ENCODE measurements at regions not wholly inside any gene's neighbourhood (a gene's known extent, or its start where the extent isn't known, plus 50 kb on each side); places are given as distances from the start of the nearest gene placed in this dataset.
A peak's percentile ranks its signal among the peaks of the same experiment; 100 is the strongest.
"Not testable (repeated sequence)": the region's sequence is repeated elsewhere in the genome, so short reads cannot be mapped to it uniquely, and the experiment has no call there.

DNA sequence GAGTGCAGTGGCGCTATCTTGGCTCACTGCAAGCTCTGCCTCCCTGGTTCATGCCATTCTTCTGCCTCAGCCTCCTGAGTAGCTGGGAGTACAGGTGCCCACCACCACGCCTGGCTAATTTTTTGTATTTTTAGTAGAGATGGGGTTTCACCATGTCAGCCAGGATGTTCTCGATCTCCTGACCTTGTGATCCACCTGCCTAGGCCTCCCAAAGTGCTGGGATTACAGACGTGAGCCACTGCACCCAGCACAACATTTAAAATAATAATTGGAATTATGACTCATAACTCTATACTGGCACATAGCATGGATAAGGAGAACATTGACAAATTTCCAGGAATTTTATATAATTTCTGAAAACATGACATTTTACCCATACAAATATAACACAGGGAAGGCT lies 54.2 kb downstream of the DBET start:
- H3K27ac ChIP-seq (ENCODE audit: extremely low read length, insufficient read depth, low read length); H2AFZ ChIP-seq (ENCODE audit: low read length); intact Hi-C loops (cut with micrococcal nuclease; ENCODE audit: unreplicated experiment); DNase-seq (ENCODE audit: low spot score); H3K4me3 ChIP-seq (replicated peaks in 1 of 3; ENCODE audit: insufficient read depth in 1 of 3, low read depth in 2 of 3, low read length in 3 of 3); ATAC-seq; H3K4me1 ChIP-seq (ENCODE audit: insufficient read depth, low read length); in situ Hi-C loops (cut with HindIII; ENCODE audit: extremely low pct_ligation_motif_present, low pct_unique_long_range_greater_than_20kb); H3K4me2 ChIP-seq (ENCODE audit: low read depth, low read length); FAIRE-seq; H3K36me3 ChIP-seq (replicated peaks in 1 of 2; ENCODE audit: control insufficient read depth in 1 of 2, insufficient read depth in 2 of 2, low read length in 2 of 2); H3K9ac ChIP-seq (ENCODE audit: insufficient read depth, low read depth, low read length); BruUV-seq (replicated peaks); POLR2A ChIA-PET; H3K27me3 ChIP-seq (ENCODE audit: control insufficient read depth in 1 of 2, insufficient read depth in 2 of 2, low read length in 2 of 2); H3K79me2 ChIP-seq (ENCODE audit: insufficient read depth, low read length); H4K20me1 ChIP-seq (ENCODE audit: insufficient read depth, low read length); CTCF ChIA-PET (ENCODE audit: low intra/inter-chr PET ratio, low total read pairs): not testable (repeated sequence)
- H3K9me3 ChIP-seq (ENCODE audit: low read length), result peaks cover 22% of the 10 kb centered on the region
- 3% methylated on average over 4 of the region's 4 CpGs for WGBS (ENCODE audit: low lambda C conversion rate)

DNA sequence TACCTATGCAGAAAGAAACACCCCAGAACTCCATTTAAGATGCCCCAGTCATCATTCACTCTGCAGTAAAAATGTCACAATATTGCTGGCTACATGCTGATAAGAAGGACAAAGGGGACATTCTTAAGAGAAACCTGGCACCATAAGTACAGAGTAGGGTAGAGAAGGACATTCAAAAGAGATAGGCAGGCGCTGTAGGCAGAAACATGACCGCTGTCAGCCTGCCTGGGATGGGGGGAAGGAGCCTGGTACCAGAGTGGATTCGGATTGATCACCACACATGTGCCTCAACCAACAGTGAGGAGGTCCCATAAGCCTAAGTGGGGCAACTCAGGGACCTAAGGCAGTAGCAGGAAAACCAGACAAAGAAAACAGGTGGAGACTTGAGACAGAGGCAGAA lies 54.1 kb upstream of the DUX4 start:
- peak; percentile 0 for DNase-seq (ENCODE audit: low spot score)
- H3K9ac ChIP-seq (ENCODE audit: insufficient read depth, low read depth, low read length); POLR2A ChIA-PET; H4K20me1 ChIP-seq (ENCODE audit: insufficient read depth, low read length); H3K36me3 ChIP-seq (replicated peaks in 1 of 2; ENCODE audit: control insufficient read depth in 1 of 2, insufficient read depth in 2 of 2, low read length in 2 of 2); H3K27ac ChIP-seq (ENCODE audit: extremely low read length, insufficient read depth, low read length); FAIRE-seq; intact Hi-C loops (cut with micrococcal nuclease; ENCODE audit: unreplicated experiment); H2AFZ ChIP-seq (ENCODE audit: low read length); in situ Hi-C loops (cut with HindIII; ENCODE audit: extremely low pct_ligation_motif_present, low pct_unique_long_range_greater_than_20kb); H3K79me2 ChIP-seq (ENCODE audit: insufficient read depth, low read length); H3K4me3 ChIP-seq (replicated peaks in 1 of 3; ENCODE audit: insufficient read depth in 1 of 3, low read depth in 2 of 3, low read length in 3 of 3); CTCF ChIA-PET (ENCODE audit: low intra/inter-chr PET ratio, low total read pairs); H3K27me3 ChIP-seq (ENCODE audit: control insufficient read depth in 1 of 2, insufficient read depth in 2 of 2, low read length in 2 of 2); ATAC-seq; BruUV-seq (replicated peaks); H3K4me1 ChIP-seq (ENCODE audit: insufficient read depth, low read length); H3K4me2 ChIP-seq (ENCODE audit: low read depth, low read length): not testable (repeated sequence)
- peaks cover 22% of the 10 kb centered on the region for H3K9me3 ChIP-seq (ENCODE audit: low read length)
- 17% methylated on average over 3 of the region's 3 CpGs for WGBS (ENCODE audit: low lambda C conversion rate)

DNA sequence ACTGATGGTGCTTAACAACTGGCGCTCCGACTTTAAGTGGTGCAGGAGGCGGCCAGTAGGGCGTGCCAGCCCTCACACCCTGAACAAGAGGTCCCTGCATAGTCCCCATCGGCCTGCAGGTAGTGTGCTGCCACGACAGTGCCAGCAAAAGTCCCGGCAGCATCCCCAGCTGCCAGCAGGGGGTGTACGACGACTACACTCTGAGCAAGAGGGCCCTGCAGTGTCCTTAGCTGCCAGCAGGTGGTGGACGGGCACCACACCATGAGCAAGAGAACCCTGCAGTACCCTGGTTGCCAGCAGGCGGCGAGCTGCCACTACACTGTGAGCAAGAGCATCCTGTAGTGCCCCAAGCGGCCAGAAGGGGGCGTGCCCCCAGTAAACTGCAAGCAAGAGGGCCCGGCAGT lies 53.5 kb upstream of the DUX4 start:
- peak; percentile 98 for TF ChIP-seq SETDB1 (CRISPR knock-in tag; IDR thresholded peaks at IDR 0.05; ENCODE audit: borderline replicate concordance)
- TF ChIP-seq, protein P1, sequence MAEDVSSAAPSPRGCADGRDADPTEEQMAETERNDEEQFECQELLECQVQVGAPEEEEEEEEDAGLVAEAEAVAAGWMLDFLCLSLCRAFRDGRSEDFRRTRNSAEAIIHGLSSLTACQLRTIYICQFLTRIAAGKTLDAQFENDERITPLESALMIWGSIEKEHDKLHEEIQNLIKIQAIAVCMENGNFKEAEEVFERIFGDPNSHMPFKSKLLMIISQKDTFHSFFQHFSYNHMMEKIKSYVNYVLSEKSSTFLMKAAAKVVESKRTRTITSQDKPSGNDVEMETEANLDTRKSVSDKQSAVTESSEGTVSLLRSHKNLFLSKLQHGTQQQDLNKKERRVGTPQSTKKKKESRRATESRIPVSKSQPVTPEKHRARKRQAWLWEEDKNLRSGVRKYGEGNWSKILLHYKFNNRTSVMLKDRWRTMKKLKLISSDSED (CRISPR knock-in tag; IDR thresholded peaks at IDR 0.05), result peak; percentile 80
- TF ChIP-seq, protein P2, sequence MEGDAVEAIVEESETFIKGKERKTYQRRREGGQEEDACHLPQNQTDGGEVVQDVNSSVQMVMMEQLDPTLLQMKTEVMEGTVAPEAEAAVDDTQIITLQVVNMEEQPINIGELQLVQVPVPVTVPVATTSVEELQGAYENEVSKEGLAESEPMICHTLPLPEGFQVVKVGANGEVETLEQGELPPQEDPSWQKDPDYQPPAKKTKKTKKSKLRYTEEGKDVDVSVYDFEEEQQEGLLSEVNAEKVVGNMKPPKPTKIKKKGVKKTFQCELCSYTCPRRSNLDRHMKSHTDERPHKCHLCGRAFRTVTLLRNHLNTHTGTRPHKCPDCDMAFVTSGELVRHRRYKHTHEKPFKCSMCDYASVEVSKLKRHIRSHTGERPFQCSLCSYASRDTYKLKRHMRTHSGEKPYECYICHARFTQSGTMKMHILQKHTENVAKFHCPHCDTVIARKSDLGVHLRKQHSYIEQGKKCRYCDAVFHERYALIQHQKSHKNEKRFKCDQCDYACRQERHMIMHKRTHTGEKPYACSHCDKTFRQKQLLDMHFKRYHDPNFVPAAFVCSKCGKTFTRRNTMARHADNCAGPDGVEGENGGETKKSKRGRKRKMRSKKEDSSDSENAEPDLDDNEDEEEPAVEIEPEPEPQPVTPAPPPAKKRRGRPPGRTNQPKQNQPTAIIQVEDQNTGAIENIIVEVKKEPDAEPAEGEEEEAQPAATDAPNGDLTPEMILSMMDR (CRISPR knock-in tag; IDR thresholded peaks at IDR 0.05), result peak; percentile 50
- ATAC-seq (peak; percentile 90), DNase-seq (ENCODE audit: low spot score) (peak; percentile 55)
- H2AFZ ChIP-seq (ENCODE audit: low read length); POLR2A ChIA-PET; BruUV-seq (replicated peaks); H3K79me2 ChIP-seq (ENCODE audit: insufficient read depth, low read length); H3K4me2 ChIP-seq (ENCODE audit: low read depth, low read length); CTCF ChIA-PET (ENCODE audit: low intra/inter-chr PET ratio, low total read pairs); H3K27ac ChIP-seq (ENCODE audit: extremely low read length, insufficient read depth, low read length); H3K27me3 ChIP-seq (ENCODE audit: control insufficient read depth in 1 of 2, insufficient read depth in 2 of 2, low read length in 2 of 2); FAIRE-seq; H4K20me1 ChIP-seq (ENCODE audit: insufficient read depth, low read length); H3K36me3 ChIP-seq (replicated peaks in 1 of 2; ENCODE audit: control insufficient read depth in 1 of 2, insufficient read depth in 2 of 2, low read length in 2 of 2); in situ Hi-C loops (cut with HindIII; ENCODE audit: extremely low pct_ligation_motif_present, low pct_unique_long_range_greater_than_20kb); H3K9ac ChIP-seq (ENCODE audit: insufficient read depth, low read depth, low read length); H3K4me3 ChIP-seq (replicated peaks in 1 of 3; ENCODE audit: insufficient read depth in 1 of 3, low read depth in 2 of 3, low read length in 3 of 3); intact Hi-C loops (cut with micrococcal nuclease; ENCODE audit: unreplicated experiment); H3K4me1 ChIP-seq (ENCODE audit: insufficient read depth, low read length): not testable (repeated sequence)
- 47% methylated on average over 10 of the region's 15 CpGs for WGBS (ENCODE audit: low lambda C conversion rate)
- H3K9me3 ChIP-seq (ENCODE audit: low read length), result peaks cover 22% of the 10 kb centered on the region
